Breast epithelium (tissue), 4 donors: ENCODE measurements at regions not wholly inside any gene's neighbourhood (a gene's known extent, or its start where the extent isn't known, plus 50 kb on each side); places are given as distances from the start of the nearest gene placed in this dataset.
"Not testable (repeated sequence)": the region's sequence is repeated elsewhere in the genome, so short reads cannot be mapped to it uniquely, and the experiment has no call there.

Experiments
- DNase-seq, 2 donors: peaks; one replicate each; pipeline ENCODE4 v3.0.0-alpha.2; 2019; ENCODE audit warnings: low spot score in 2 of 2
- H3K27ac ChIP-seq, 2 donors: fragments of 200-600 bp; sonication (generic) in 1 of 2; one replicate each; pipeline ENCODE4 v1.5.1; 2016 to 2019; ENCODE audit warnings: mild to moderate bottlenecking in 1 of 2
- H3K27me3 ChIP-seq, 2 donors: fragments of 200-600 bp; sonication (generic) in 1 of 2; one replicate each; pipeline versions ENCODE4 v1.5.1 to v1.6.0; 2017 to 2019; ENCODE audit warnings: control low read depth in 1 of 2, mild to moderate bottlenecking in 1 of 2
- H3K36me3 ChIP-seq: fragments of 200-600 bp; one replicate; pipeline ENCODE4 v1.5.1; 2019
- H3K4me1 ChIP-seq, 2 donors: fragments of 200-600 bp; sonication (generic); one replicate each; pipeline ENCODE4 v1.5.1; 2016 to 2019; ENCODE audit warnings: control low read depth in 1 of 2
- H3K4me3 ChIP-seq, 3 donors: fragments of 200-600 bp; sonication (generic); 1 replicate in 2 of 3; 2 replicates in 1 of 3; pipeline ENCODE4 v1.5.1; 2016 to 2019; ENCODE audit warnings: mild to moderate bottlenecking in 3 of 3, moderate library complexity in 2 of 3
- H3K9me3 ChIP-seq, 2 donors: fragments of 200-600 bp; sonication (generic) in 1 of 2; one replicate each; pipeline ENCODE4 v1.5.1; 2016 to 2019; ENCODE audit warnings: control low read depth in 1 of 2
- CTCF ChIP-seq, 3 donors: fragments of 450-650 bp; IDR thresholded peaks; one replicate each; pipeline ENCODE4 v1.5.1; 2016 to 2017; ENCODE audit warnings: antibody characterized with exemption in 3 of 3, mild to moderate bottlenecking in 3 of 3, moderate library complexity in 3 of 3
- POLR2A ChIP-seq: fragments of 450-650 bp; IDR thresholded peaks from one replicate; pipeline ENCODE4 v1.6.1; 2016; ENCODE audit warnings: antibody characterized with exemption, mild to moderate bottlenecking, moderate library complexity
- POLR2AphosphoS5 ChIP-seq, 3 donors: sonication (generic); formaldehyde crosslinking; IDR thresholded peaks; one replicate each; pipeline ENCODE4 v1.6.1; 2017; ENCODE audit warnings: antibody characterized with exemption in 3 of 3
- intact Hi-C: fragments of 100-400 bp; cut with DNase I; formaldehyde crosslinking; loops from one replicate; pipeline ENCODE4 v1.15.1; 2023; ENCODE audit warnings: low total_unique reads

- Histone ChIP-seq H3K36me3 (no peaks in the 10 kb centered on the region), H3K4me1 (no peaks in the 10 kb centered on the region), H3K27ac (no peak overlapping the region), H3K4me3 (no peak overlapping the region), H3K27me3 (no peaks in the 10 kb centered on the region), H3K9me3 (no peaks in the 10 kb centered on the region)
- DNase-seq: no peak
- TF ChIP-seq POLR2A: no peak
- no peak for TF ChIP-seq CTCF (IDR thresholded peaks at IDR 0.05)
- intact Hi-C loops: no loop called here
These were observed 1133.5 kb upstream of the TMPRSS15 start for GRCh38 chr21:19537116-19537515.

- DNase-seq: no peak
- H3K36me3 ChIP-seq: no peaks in the 10 kb centered on the region
- H3K27me3 ChIP-seq: no peaks in the 10 kb centered on the region
- no peak overlapping the region for H3K4me3 ChIP-seq
- H3K4me1 ChIP-seq: no peaks in the 10 kb centered on the region
- intact Hi-C loops: no loop called here
- no peak overlapping the region for H3K27ac ChIP-seq
- TF ChIP-seq CTCF (IDR thresholded peaks at IDR 0.05): no peak
- no peak for TF ChIP-seq POLR2A
- no peak for TF ChIP-seq POLR2AphosphoS5 (IDR thresholded peaks at IDR 0.05)
- H3K9me3 ChIP-seq: no peaks in the 10 kb centered on the region
These were observed 1136.7 kb upstream of the TMPRSS15 start for GRCh38 chr21:19540287-19540686.

- no peak overlapping the region for H3K4me3 ChIP-seq
- H3K27ac ChIP-seq: no peak overlapping the region
- DNase-seq: no peak
- TF ChIP-seq POLR2AphosphoS5 (IDR thresholded peaks at IDR 0.05) (no peak), CTCF (IDR thresholded peaks at IDR 0.05) (no peak), POLR2A (no peak)
- no peaks in the 10 kb centered on the region for H3K36me3 ChIP-seq
- no peaks in the 10 kb centered on the region for H3K27me3 ChIP-seq
- intact Hi-C loops: no loop called here
- no peaks in the 10 kb centered on the region for H3K4me1 ChIP-seq
- no peaks in the 10 kb centered on the region for H3K9me3 ChIP-seq
These were observed 1138.0 kb upstream of the TMPRSS15 start for GRCh38 chr21:19541602-19542001.

GRCh38 chr21:19544493-19544892, 1140.9 kb upstream of the TMPRSS15 start:
- H3K4me1 ChIP-seq, H3K27me3 ChIP-seq, DNase-seq, H3K9me3 ChIP-seq, H3K27ac ChIP-seq, H3K36me3 ChIP-seq, H3K4me3 ChIP-seq, intact Hi-C loops: not testable (repeated sequence)

- Histone ChIP-seq H3K27ac (no peak overlapping the region), H3K36me3 (no peaks in the 10 kb centered on the region), H3K4me3 (no peak overlapping the region), H3K27me3 (no peaks in the 10 kb centered on the region), H3K4me1 (no peaks in the 10 kb centered on the region), H3K9me3 (peaks cover 0 to 10% of the 10 kb centered on the region in 2 donors)
- TF ChIP-seq CTCF (IDR thresholded peaks at IDR 0.05) (no peak), POLR2A (no peak), POLR2AphosphoS5 (IDR thresholded peaks at IDR 0.05) (no peak)
- DNase-seq: no peak
- intact Hi-C loops: no loop called here
These were observed 1144.6 kb upstream of the TMPRSS15 start for GRCh38 chr21:19547951-19548840.
